Osteoblast (primary cell): ENCODE measurements at regions not wholly inside any gene's neighbourhood (a gene's known extent, or its start where the extent isn't known, plus 50 kb on each side); places are given as distances from the start of the nearest gene placed in this dataset.

ENCODE experiments used
- DNase-seq: peaks from one replicate; pipeline ENCODE4 v3.0.0; 2011; ENCODE audit warnings: low spot score, mixed read lengths; ENCODE audit not compliant: insufficient read length; ENCODE audit errors: missing footprints
- H2AFZ ChIP-seq: 2 replicates; pipeline ENCODE4 v1.6.0; 2011; ENCODE audit warnings: mild to moderate bottlenecking, low read length
- H3K27ac ChIP-seq: 2 replicates; pipeline ENCODE4 v1.5.1; 2011; ENCODE audit warnings: mild to moderate bottlenecking, low read depth, low read length, moderate library complexity
- H3K27me3 ChIP-seq: 2 replicates; pipeline ENCODE4 v1.6.0; 2012; ENCODE audit warnings: mild to moderate bottlenecking, control low read depth, inconsistent platforms, low read length, moderate library complexity; ENCODE audit not compliant: insufficient read depth
- H3K36me3 ChIP-seq: 2 replicates; pipeline ENCODE4 v1.5.1; 2011; ENCODE audit warnings: mild to moderate bottlenecking, low read length, control low read depth, moderate library complexity; ENCODE audit not compliant: insufficient read depth
- H3K4me1 ChIP-seq: 2 replicates; pipeline ENCODE4 v1.5.1; 2011; ENCODE audit warnings: mild to moderate bottlenecking, low read length, control low read depth, moderate library complexity; ENCODE audit not compliant: insufficient read depth
- H3K4me2 ChIP-seq: 2 replicates; pipeline ENCODE4 v1.6.0; 2011; ENCODE audit warnings: mild to moderate bottlenecking, low read length; ENCODE audit not compliant: insufficient read depth
- H3K4me3 ChIP-seq: fragments of 200-600 bp; sonication (generic); 3 replicates; pipeline ENCODE4 v1.5.1; 2012; ENCODE audit warnings: mild to moderate bottlenecking, low read length, inconsistent platforms; ENCODE audit not compliant: insufficient read depth
- H3K79me2 ChIP-seq: 2 replicates; pipeline ENCODE4 v1.6.0; 2012; ENCODE audit warnings: mild to moderate bottlenecking, low read length, control low read depth, inconsistent platforms; ENCODE audit not compliant: insufficient read depth
- H3K9me3 ChIP-seq: 2 replicates; pipeline ENCODE4 v1.5.1; 2011; ENCODE audit warnings: low read depth, low read length, control low read depth
- H4K20me1 ChIP-seq: 2 replicates; pipeline ENCODE4 v1.6.0; 2012; ENCODE audit warnings: mild to moderate bottlenecking, low read length, control low read depth; ENCODE audit not compliant: insufficient read depth
- TF ChIP-seq, protein P1 (sequence below): IDR thresholded peaks from 2 replicates; pipeline ENCODE4 v1.5.1; 2011; ENCODE audit warnings: mild to moderate bottlenecking, low read depth, low read length, moderate library complexity; ENCODE audit errors: extremely low read depth

DNA sequence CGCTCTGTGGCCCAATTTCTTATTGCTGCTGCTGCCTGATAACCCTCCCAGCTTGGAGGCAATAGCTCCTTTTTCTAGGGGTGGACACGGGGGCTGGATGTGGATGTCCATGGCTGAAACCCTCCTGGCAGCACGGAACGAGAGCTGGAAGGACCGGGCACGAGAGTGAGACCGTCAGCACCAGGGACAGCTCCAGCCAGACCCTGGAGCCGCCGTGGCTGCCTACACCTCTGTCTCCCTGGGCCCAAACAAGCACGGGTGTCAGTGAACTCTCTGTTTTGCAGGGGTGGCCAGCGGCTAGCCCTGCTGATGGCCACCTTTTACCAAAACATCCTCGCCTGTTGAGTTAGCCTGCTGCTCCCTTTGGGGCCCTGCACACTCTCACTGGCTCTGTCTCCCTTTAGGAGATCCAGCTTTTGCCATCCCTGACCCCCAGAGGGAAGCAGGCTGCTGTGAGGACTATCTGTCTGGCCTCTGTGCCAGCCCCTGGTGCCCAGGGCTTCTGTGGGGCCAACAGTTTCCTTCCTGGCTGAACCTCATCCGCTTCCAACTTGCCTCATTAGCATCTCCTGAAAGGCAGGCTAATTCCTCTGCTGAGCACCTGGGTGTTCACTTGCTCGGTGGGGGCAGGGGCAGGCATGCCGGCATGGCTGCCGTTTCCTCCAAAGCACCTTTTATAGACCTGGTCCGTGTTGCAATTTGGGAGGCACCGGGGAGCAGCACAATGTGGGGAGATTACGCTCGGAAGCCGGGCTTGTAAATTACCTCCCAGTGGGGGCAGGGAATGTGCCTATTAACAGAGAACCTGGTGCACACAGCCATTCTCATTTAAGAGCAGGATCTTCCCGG lies 118.1 kb downstream of the ENGASE start:
- TF ChIP-seq, protein P1, sequence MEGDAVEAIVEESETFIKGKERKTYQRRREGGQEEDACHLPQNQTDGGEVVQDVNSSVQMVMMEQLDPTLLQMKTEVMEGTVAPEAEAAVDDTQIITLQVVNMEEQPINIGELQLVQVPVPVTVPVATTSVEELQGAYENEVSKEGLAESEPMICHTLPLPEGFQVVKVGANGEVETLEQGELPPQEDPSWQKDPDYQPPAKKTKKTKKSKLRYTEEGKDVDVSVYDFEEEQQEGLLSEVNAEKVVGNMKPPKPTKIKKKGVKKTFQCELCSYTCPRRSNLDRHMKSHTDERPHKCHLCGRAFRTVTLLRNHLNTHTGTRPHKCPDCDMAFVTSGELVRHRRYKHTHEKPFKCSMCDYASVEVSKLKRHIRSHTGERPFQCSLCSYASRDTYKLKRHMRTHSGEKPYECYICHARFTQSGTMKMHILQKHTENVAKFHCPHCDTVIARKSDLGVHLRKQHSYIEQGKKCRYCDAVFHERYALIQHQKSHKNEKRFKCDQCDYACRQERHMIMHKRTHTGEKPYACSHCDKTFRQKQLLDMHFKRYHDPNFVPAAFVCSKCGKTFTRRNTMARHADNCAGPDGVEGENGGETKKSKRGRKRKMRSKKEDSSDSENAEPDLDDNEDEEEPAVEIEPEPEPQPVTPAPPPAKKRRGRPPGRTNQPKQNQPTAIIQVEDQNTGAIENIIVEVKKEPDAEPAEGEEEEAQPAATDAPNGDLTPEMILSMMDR = no peak
- DNase-seq = peak; percentile 89
- H3K27ac ChIP-seq = no peak overlapping the region
- H3K27me3 ChIP-seq = peaks cover 11% of the 10 kb centered on the region
- no peak overlapping the region for H3K4me2 ChIP-seq
- H2AFZ ChIP-seq = no peak overlapping the region
- H3K9me3 ChIP-seq = no peaks in the 10 kb centered on the region
- no peaks in the 10 kb centered on the region for H3K36me3 ChIP-seq
- no peaks in the 10 kb centered on the region for H3K4me1 ChIP-seq
- no peaks in the 10 kb centered on the region for H3K79me2 ChIP-seq
- H4K20me1 ChIP-seq = no peaks in the 10 kb centered on the region
- H3K4me3 ChIP-seq = no peak overlapping the region

DNA sequence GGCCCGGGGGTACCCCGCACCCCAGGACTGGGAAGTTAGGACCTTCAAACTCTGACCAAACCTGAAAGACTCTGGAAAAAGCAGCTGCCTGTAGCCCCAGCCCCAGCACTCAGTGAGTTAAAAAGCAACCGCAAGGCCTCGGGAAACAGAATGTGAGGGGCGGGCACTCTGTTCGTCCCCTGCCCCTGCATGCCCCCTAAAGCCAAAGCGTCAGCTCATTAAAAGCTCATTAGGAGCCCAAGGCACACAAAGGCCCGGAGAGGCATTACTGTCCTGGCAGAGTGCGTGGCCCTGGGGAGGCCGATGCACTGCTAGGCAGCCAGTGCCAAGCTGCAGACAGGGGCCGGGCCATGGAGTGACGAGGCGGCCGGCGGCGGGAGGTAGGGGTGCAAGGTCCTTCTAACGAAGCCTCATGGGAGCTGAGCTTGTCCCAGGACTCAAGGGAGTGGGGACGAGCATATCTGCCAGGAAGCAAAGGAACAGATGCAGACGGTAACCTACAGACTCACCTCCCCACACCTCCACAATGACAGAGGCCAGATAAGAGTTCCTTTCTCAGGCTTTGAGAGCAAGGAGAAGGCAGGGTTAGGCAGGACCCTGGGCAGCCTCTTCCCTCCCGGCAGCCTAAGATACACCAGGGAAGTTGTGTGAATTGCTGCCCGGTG lies 116.8 kb downstream of the ENGASE start:
- Histone ChIP-seq H3K4me3 (no peak overlapping the region), H3K36me3 (no peaks in the 10 kb centered on the region), H3K79me2 (no peaks in the 10 kb centered on the region), H3K4me1 (no peaks in the 10 kb centered on the region), H2AFZ (no peak overlapping the region), H4K20me1 (no peaks in the 10 kb centered on the region), H3K27me3 (peaks cover 12% of the 10 kb centered on the region), H3K9me3 (no peaks in the 10 kb centered on the region), H3K27ac (no peak overlapping the region), H3K4me2 (no peak overlapping the region)
- TF ChIP-seq, protein P1 = no peak
- DNase-seq = no peak

DNA sequence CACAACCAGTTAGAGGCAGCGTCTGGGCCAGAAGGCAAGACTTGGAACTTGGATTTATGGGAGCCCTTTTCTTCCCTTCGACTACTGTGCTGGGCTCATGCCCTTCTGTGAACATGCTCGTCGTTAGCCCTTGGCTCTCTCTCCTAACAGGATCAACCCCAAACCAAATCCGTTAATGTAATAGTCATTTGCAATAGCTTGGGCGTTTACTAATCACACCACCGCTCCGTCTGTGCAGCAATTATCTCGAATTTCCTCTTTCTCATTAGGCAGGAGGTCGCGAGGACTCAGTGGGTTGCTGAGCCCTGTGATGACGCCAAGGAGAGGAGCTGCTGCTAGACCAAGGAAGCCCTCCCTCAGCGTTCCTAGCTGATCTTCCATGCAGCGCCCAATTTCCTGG lies 114.7 kb downstream of the ENGASE start:
- Histone ChIP-seq H2AFZ (no peak overlapping the region), H4K20me1 (no peaks in the 10 kb centered on the region), H3K4me2 (no peak overlapping the region), H3K27me3 (peaks cover 18% of the 10 kb centered on the region), H3K4me1 (no peaks in the 10 kb centered on the region), H3K79me2 (no peaks in the 10 kb centered on the region), H3K9me3 (no peaks in the 10 kb centered on the region), H3K4me3 (no peak overlapping the region), H3K27ac (no peak overlapping the region), H3K36me3 (no peaks in the 10 kb centered on the region)
- TF ChIP-seq, protein P1 = no peak
- no peak for DNase-seq

DNA sequence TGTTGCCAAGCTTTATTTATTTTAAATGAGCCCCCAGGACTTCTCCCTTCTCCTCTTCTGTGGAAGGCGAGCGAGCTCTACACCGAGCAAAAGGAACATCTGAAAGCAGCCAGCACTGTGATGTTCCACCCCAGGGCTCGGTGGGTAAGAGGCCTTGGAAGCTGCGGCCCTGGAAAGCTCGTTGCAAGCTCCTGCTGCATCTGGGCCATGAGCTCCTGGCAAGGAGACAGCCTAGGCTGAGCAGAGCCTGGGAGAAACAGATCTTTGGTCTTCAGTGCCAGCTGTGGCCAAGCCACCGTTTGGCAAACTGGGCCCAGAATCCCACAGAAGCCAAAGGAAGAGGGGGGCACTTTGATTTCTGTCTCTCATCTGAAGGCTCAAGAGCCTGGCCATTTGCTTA lies 114.1 kb downstream of the ENGASE start:
- peaks cover 24% of the 10 kb centered on the region for H3K27me3 ChIP-seq
- H4K20me1 ChIP-seq = no peaks in the 10 kb centered on the region
- no peaks in the 10 kb centered on the region for H3K36me3 ChIP-seq
- no peak overlapping the region for H2AFZ ChIP-seq
- no peak overlapping the region for H3K27ac ChIP-seq
- H3K4me1 ChIP-seq = no peaks in the 10 kb centered on the region
- no peaks in the 10 kb centered on the region for H3K9me3 ChIP-seq
- no peak overlapping the region for H3K4me2 ChIP-seq
- TF ChIP-seq, protein P1 = no peak
- no peaks in the 10 kb centered on the region for H3K79me2 ChIP-seq
- H3K4me3 ChIP-seq = no peak overlapping the region
- no peak for DNase-seq
